Gastrocnemius medialis (tissue), 4 donors: ENCODE measurements at regions not wholly inside any gene's neighbourhood (a gene's known extent, or its start where the extent isn't known, plus 50 kb on each side); places are given as distances from the start of the nearest gene placed in this dataset.

ENCODE experiments used
- POLR2A ChIP-seq, 2 donors: fragments of 450-650 bp; IDR thresholded peaks; one replicate each; pipeline ENCODE4 v1.6.1; 2017; ENCODE audit warnings: antibody characterized with exemption in 2 of 2, mild to moderate bottlenecking in 2 of 2, moderate library complexity in 2 of 2
- TF ChIP-seq, protein P1 (sequence below), 5 experiments: fragments of 450-650 bp in 3 of 5; fragments of 200-600 bp in 2 of 5; sonication (generic) in 2 of 5; IDR thresholded peaks in 4 of 5; conservative IDR thresholded peaks in 1 of 5; 1 replicate in 4 of 5; 2 replicates in 1 of 5; pipeline ENCODE4 v1.5.1; 2016 to 2019; ENCODE audit warnings: antibody characterized with exemption in 5 of 5, mild to moderate bottlenecking in 3 of 5, moderate library complexity in 3 of 5

DNA sequence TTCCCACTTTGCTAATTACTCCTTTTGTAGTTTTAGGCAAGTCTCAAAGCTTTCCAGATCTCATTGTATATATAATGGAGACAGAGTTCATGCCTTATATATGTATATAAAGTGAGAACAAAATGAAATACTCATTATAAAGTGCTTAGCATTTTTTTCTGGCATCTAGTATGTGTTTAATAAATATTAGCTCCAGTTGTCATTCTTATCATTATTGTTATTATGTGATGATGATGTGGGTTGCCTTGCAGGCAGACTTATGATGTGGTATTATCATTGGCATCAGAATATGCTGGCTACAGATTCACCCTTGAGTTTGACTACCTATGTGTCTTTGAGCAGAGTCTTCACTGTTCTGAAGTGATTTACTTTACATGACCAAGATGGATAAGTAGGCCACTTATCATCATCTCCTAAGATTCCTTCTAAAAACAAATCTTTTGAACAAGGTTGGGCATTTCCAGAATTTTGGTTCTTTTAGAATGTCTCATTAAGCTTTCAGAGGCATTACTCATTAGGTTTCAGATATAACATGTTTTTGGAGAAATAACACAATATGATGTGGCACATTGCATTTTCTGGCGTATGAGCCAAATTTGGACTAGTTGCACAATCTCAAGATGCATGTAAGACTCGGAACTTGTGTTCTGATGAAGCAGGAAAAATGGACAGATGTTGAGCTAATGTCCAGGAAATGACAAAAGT, 145.6 kb upstream of the TNC start:
- TF ChIP-seq POLR2A (IDR thresholded peaks at IDR 0.05): no peak
- TF ChIP-seq, protein P1, sequence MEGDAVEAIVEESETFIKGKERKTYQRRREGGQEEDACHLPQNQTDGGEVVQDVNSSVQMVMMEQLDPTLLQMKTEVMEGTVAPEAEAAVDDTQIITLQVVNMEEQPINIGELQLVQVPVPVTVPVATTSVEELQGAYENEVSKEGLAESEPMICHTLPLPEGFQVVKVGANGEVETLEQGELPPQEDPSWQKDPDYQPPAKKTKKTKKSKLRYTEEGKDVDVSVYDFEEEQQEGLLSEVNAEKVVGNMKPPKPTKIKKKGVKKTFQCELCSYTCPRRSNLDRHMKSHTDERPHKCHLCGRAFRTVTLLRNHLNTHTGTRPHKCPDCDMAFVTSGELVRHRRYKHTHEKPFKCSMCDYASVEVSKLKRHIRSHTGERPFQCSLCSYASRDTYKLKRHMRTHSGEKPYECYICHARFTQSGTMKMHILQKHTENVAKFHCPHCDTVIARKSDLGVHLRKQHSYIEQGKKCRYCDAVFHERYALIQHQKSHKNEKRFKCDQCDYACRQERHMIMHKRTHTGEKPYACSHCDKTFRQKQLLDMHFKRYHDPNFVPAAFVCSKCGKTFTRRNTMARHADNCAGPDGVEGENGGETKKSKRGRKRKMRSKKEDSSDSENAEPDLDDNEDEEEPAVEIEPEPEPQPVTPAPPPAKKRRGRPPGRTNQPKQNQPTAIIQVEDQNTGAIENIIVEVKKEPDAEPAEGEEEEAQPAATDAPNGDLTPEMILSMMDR (IDR thresholded peaks at IDR 0.05 in 4 of 5, conservative IDR thresholded peaks at IDR 0.05 in 1 of 5): no peak
